ENCODE measurements at regions not wholly inside any gene's neighbourhood (a gene's known extent, or its start where the extent isn't known, plus 50 kb on each side); places are given as distances from the start of the nearest gene placed in this dataset.

DNA sequence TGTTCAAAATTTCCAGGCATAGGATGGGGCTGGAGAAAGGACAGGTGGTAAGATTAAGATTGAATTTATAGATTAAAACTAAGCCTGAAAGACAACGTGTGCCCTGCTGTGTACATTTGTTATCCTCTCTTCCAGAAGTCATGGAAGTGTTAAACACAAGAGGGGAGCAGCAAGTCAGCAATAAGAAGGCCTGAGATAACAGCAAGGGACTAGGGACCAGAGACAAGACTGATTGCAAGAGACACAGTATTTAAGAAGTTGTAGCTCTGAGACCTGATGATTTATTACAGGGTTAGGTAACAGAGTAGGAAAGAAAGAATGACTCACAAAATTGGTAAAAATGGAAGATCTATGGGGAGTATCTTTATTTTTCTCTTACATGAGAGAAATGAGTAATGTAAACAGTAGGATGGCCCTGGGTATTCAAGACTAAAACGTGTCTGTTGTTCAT, 55.7 kb upstream of the COL1A2 start:
- no peaks in the 10 kb centered on the region for H3K9me3 ChIP-seq (ENCODE audit: control insufficient read depth, low read length)
- H3K36me3 ChIP-seq (ENCODE audit: control insufficient read depth, insufficient read depth, low read length) = no peaks in the 10 kb centered on the region
- H3K4me1 ChIP-seq (ENCODE audit: control insufficient read depth, insufficient read depth, low read length) = no peaks in the 10 kb centered on the region
- no peaks in the 10 kb centered on the region for H3K27me3 ChIP-seq (ENCODE audit: control insufficient read depth, insufficient read depth, low read length, poor library complexity, severe bottlenecking)
- no peak overlapping the region for H3K27ac ChIP-seq (ENCODE audit: insufficient read depth, low read depth, low read length, poor library complexity, severe bottlenecking)
- no peak overlapping the region for H3K4me3 ChIP-seq (ENCODE audit: insufficient read depth, low read depth, low read length)
- 74 to 80% methylated on average over 2 of the region's 2 CpGs for WGBS, 2 experiments

DNA sequence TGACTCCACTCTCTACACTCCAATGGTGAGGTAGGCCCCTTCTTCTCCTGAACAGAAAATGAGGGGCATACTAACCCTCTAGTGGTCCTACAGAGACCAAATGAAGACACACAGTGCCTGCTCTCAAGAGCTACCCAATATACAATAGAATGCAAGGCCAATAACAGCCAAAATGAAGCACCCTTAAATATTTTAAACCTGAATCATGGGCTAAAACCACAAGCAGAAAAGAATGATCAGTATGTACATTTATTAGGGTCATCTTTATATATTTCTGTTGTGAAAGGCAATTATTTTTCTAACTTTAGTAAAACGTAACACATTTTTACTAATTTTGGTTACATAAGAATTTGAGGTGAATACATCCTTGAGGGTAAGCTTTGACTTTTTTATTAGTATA, 49.9 kb upstream of the COL1A2 start:
- no peak overlapping the region for H3K4me3 ChIP-seq (ENCODE audit: insufficient read depth, low read depth, low read length)
- H3K36me3 ChIP-seq (ENCODE audit: control insufficient read depth, insufficient read depth, low read length) = no peaks in the 10 kb centered on the region
- H3K9me3 ChIP-seq (ENCODE audit: control insufficient read depth, low read length) = no peaks in the 10 kb centered on the region
- H3K4me1 ChIP-seq (ENCODE audit: control insufficient read depth, insufficient read depth, low read length) = peaks cover 8% of the 10 kb centered on the region
- no CpG with 5 or more reads among the region's 1 CpG for WGBS, 2 experiments
- H3K27me3 ChIP-seq (ENCODE audit: control insufficient read depth, insufficient read depth, low read length, poor library complexity, severe bottlenecking) = no peaks in the 10 kb centered on the region
- no peak overlapping the region for H3K27ac ChIP-seq (ENCODE audit: insufficient read depth, low read depth, low read length, poor library complexity, severe bottlenecking)

All from ectodermal cell (in vitro differentiated cells).